ENCODE measurements at regions not wholly inside any gene's neighbourhood (a gene's known extent, or its start where the extent isn't known, plus 50 kb on each side); places are given as distances from the start of the nearest gene placed in this dataset.

- TF ChIP-seq CUX1 (CRISPR knock-in tag; IDR thresholded peaks at IDR 0.05) (no peak), DMBX1 (CRISPR knock-in tag; IDR thresholded peaks at IDR 0.05; ENCODE audit: borderline replicate concordance) (no peak), ZNF280A (IDR thresholded peaks at IDR 0.05; ENCODE audit: low read depth, partially characterized antibody) (no peak), TFE3 (CRISPR knock-in tag; IDR thresholded peaks at IDR 0.05) (no peak), ZNF76 (CRISPR knock-in tag; IDR thresholded peaks at IDR 0.05; ENCODE audit: borderline replicate concordance) (no peak), CBX3 (IDR thresholded peaks at IDR 0.05; ENCODE audit: borderline replicate concordance in 1 of 2, low read length in 2 of 2) (peak in 1 of 2 experiments; percentile 66; a peak in 1 of 3 replicates), DLX4 (CRISPR knock-in tag; IDR thresholded peaks at IDR 0.05) (no peak), RBM39 (optimal IDR thresholded peaks at IDR 0.05; ENCODE audit: low read depth, low read length) (no peak), HIVEP1 (CRISPR knock-in tag; IDR thresholded peaks at IDR 0.05) (no peak), ZHX1 (conservative IDR thresholded peaks at IDR 0.05; ENCODE audit: low read length) (no peak), ZFP1 (CRISPR knock-in tag; IDR thresholded peaks at IDR 0.05) (no peak), ZNF780A (CRISPR knock-in tag; IDR thresholded peaks at IDR 0.05) (no peak), HNRNPL (IDR thresholded peaks at IDR 0.05; ENCODE audit: low read depth, low read length) (no peak), SMARCB1 (IDR thresholded peaks at IDR 0.05; ENCODE audit: insufficient read length, low read depth) (peak; percentile 52)
These were observed 238.7 kb upstream of the P2RY1 start (continued) for GRCh38 chr3:152595975-152596821.

All from K562 (cell line).